ENCODE measurements at regions not wholly inside any gene's neighbourhood (a gene's known extent, or its start where the extent isn't known, plus 50 kb on each side); places are given as distances from the start of the nearest gene placed in this dataset.

- no peak overlapping the region for H3K27ac Mint-ChIP-seq
- H3K36me3 Mint-ChIP-seq, result no peaks in the 10 kb centered on the region
- no peak overlapping the region for H3K4me3 Mint-ChIP-seq
- no peaks in the 10 kb centered on the region for H3K27me3 Mint-ChIP-seq
- no peaks in the 10 kb centered on the region for H3K4me1 Mint-ChIP-seq
- peaks cover 3 to 14% (median 3%) of the 10 kb centered on the region in 3 donors for H3K9me3 Mint-ChIP-seq
Observed at GRCh38 chr13:56789527-56789926, 351.2 kb upstream of the PRR20A start.

- no peak overlapping the region for H3K4me3 Mint-ChIP-seq
- H3K9me3 Mint-ChIP-seq, result peaks cover 2 to 8% (median 5%) of the 10 kb centered on the region in 3 donors
- H3K27ac Mint-ChIP-seq, result no peak overlapping the region
- H3K4me1 Mint-ChIP-seq, result no peaks in the 10 kb centered on the region
- no peaks in the 10 kb centered on the region for H3K36me3 Mint-ChIP-seq
- H3K27me3 Mint-ChIP-seq, result no peaks in the 10 kb centered on the region
Observed at GRCh38 chr13:56837161-56837560, 303.6 kb upstream of the PRR20A start.

- H3K9me3 Mint-ChIP-seq, result peaks cover 2 to 6% (median 4%) of the 10 kb centered on the region in 3 donors
- H3K4me3 Mint-ChIP-seq, result no peak overlapping the region
- H3K4me1 Mint-ChIP-seq, result no peaks in the 10 kb centered on the region
- no peaks in the 10 kb centered on the region for H3K27me3 Mint-ChIP-seq
- no peak overlapping the region for H3K27ac Mint-ChIP-seq
- no peaks in the 10 kb centered on the region for H3K36me3 Mint-ChIP-seq
Observed at GRCh38 chr13:56850852-56851251, 289.9 kb upstream of the PRR20A start.

- Mint-ChIP-seq H3K27ac (no peak overlapping the region), H3K36me3 (no peaks in the 10 kb centered on the region), H3K4me1 (no peaks in the 10 kb centered on the region), H3K4me3 (no peak overlapping the region), H3K27me3 (no peaks in the 10 kb centered on the region), H3K9me3 (peaks cover 1 to 6% (median 5%) of the 10 kb centered on the region in 3 donors)
Observed at GRCh38 chr13:56861476-56861875, 279.2 kb upstream of the PRR20A start.

GRCh38 chr13:56864451-56864850, 276.3 kb upstream of the PRR20A start:
- no peaks in the 10 kb centered on the region for H3K27me3 Mint-ChIP-seq
- no peaks in the 10 kb centered on the region for H3K36me3 Mint-ChIP-seq
- H3K4me1 Mint-ChIP-seq, result no peaks in the 10 kb centered on the region
- H3K27ac Mint-ChIP-seq, result no peak overlapping the region
- peaks cover 0 to 5% (median 3%) of the 10 kb centered on the region in 3 donors for H3K9me3 Mint-ChIP-seq
- H3K4me3 Mint-ChIP-seq, result no peak overlapping the region

GRCh38 chr13:56865416-56865815, 275.3 kb upstream of the PRR20A start:
- H3K27ac Mint-ChIP-seq, result no peak overlapping the region
- H3K4me1 Mint-ChIP-seq, result no peaks in the 10 kb centered on the region
- peaks cover 0 to 5% (median 3%) of the 10 kb centered on the region in 3 donors for H3K9me3 Mint-ChIP-seq
- no peaks in the 10 kb centered on the region for H3K27me3 Mint-ChIP-seq
- H3K4me3 Mint-ChIP-seq, result no peak overlapping the region
- H3K36me3 Mint-ChIP-seq, result no peaks in the 10 kb centered on the region

- Mint-ChIP-seq H3K9me3 (peaks cover 0 to 3% (median 0%) of the 10 kb centered on the region in 3 donors), H3K4me1 (no peaks in the 10 kb centered on the region), H3K36me3 (no peaks in the 10 kb centered on the region), H3K4me3 (no peak overlapping the region), H3K27ac (no peak overlapping the region), H3K27me3 (no peaks in the 10 kb centered on the region)
Observed at GRCh38 chr13:56869671-56870070, 271.0 kb upstream of the PRR20A start.

- Mint-ChIP-seq H3K9me3 (peaks cover 4 to 21% (median 9%) of the 10 kb centered on the region in 3 donors), H3K4me3 (no peak overlapping the region), H3K27ac (no peak overlapping the region), H3K27me3 (no peaks in the 10 kb centered on the region), H3K36me3 (no peaks in the 10 kb centered on the region), H3K4me1 (no peaks in the 10 kb centered on the region)
Observed at GRCh38 chr13:56886398-56886797, 254.3 kb upstream of the PRR20A start.

- H3K4me1 Mint-ChIP-seq, result no peaks in the 10 kb centered on the region
- no peaks in the 10 kb centered on the region for H3K27me3 Mint-ChIP-seq
- H3K36me3 Mint-ChIP-seq, result no peaks in the 10 kb centered on the region
- no peak overlapping the region for H3K4me3 Mint-ChIP-seq
- peaks cover under 1 to 10% (median 4%) of the 10 kb centered on the region in 3 donors for H3K9me3 Mint-ChIP-seq
- no peak overlapping the region for H3K27ac Mint-ChIP-seq
Observed at GRCh38 chr13:56888455-56888854, 252.3 kb upstream of the PRR20A start.

GRCh38 chr13:56893843-56894242, 246.9 kb upstream of the PRR20A start:
- Mint-ChIP-seq H3K36me3 (no peaks in the 10 kb centered on the region), H3K27me3 (no peaks in the 10 kb centered on the region), H3K4me3 (no peak overlapping the region), H3K4me1 (no peaks in the 10 kb centered on the region), H3K27ac (no peak overlapping the region), H3K9me3 (peaks cover 0 to 3% (median 3%) of the 10 kb centered on the region in 3 donors)

GRCh38 chr13:56900549-56901279, 240.0 kb upstream of the PRR20A start:
- H3K4me1 Mint-ChIP-seq, result no peaks in the 10 kb centered on the region

GRCh38 chr13:56902276-56902675, 238.4 kb upstream of the PRR20A start:
- Mint-ChIP-seq H3K4me1 (no peaks in the 10 kb centered on the region), H3K27me3 (no peaks in the 10 kb centered on the region), H3K27ac (no peak overlapping the region), H3K4me3 (no peak overlapping the region), H3K9me3 (peaks cover 0 to 5% (median 2%) of the 10 kb centered on the region in 3 donors), H3K36me3 (no peaks in the 10 kb centered on the region)

More at GRCh38 chr13:56900549-56901279, 240.0 kb upstream of the PRR20A start:
- Mint-ChIP-seq H3K36me3 (no peaks in the 10 kb centered on the region), H3K4me3 (no peak overlapping the region), H3K27ac (no peak overlapping the region), H3K27me3 (no peaks in the 10 kb centered on the region), H3K9me3 (peaks cover 0 to 3% (median 2%) of the 10 kb centered on the region in 3 donors)

- Mint-ChIP-seq H3K9me3 (peaks cover 2 to 5% (median 3%) of the 10 kb centered on the region in 3 donors), H3K4me1 (peaks cover 0 to 2% (median 0%) of the 10 kb centered on the region in 3 donors), H3K27me3 (no peaks in the 10 kb centered on the region), H3K27ac (no peak overlapping the region), H3K36me3 (no peaks in the 10 kb centered on the region), H3K4me3 (no peak overlapping the region)
Observed at GRCh38 chr13:56903710-56904282, 236.9 kb upstream of the PRR20A start.

GRCh38 chr13:56906909-56907308, 233.8 kb upstream of the PRR20A start:
- no peak overlapping the region for H3K27ac Mint-ChIP-seq
- peaks cover 0 to 2% (median 0%) of the 10 kb centered on the region in 3 donors for H3K4me1 Mint-ChIP-seq
- H3K27me3 Mint-ChIP-seq, result no peaks in the 10 kb centered on the region
- peaks cover 2 to 5% (median 3%) of the 10 kb centered on the region in 3 donors for H3K9me3 Mint-ChIP-seq
- no peak overlapping the region for H3K4me3 Mint-ChIP-seq
- H3K36me3 Mint-ChIP-seq, result no peaks in the 10 kb centered on the region

GRCh38 chr13:56907766-56908165, 233.0 kb upstream of the PRR20A start:
- H3K4me3 Mint-ChIP-seq, result no peak overlapping the region

More at GRCh38 chr13:56907766-56908165, 233.0 kb upstream of the PRR20A start:
- Mint-ChIP-seq H3K9me3 (peaks cover 0 to 5% (median 3%) of the 10 kb centered on the region in 3 donors), H3K36me3 (no peaks in the 10 kb centered on the region), H3K27me3 (no peaks in the 10 kb centered on the region), H3K27ac (no peak overlapping the region), H3K4me1 (peaks cover 0 to 2% (median 0%) of the 10 kb centered on the region in 3 donors)

Data from IgD-negative memory B cell (primary cell).